ENCODE measurements at regions not wholly inside any gene's neighbourhood (a gene's known extent, or its start where the extent isn't known, plus 50 kb on each side); places are given as distances from the start of the nearest gene placed in this dataset.

DNA sequence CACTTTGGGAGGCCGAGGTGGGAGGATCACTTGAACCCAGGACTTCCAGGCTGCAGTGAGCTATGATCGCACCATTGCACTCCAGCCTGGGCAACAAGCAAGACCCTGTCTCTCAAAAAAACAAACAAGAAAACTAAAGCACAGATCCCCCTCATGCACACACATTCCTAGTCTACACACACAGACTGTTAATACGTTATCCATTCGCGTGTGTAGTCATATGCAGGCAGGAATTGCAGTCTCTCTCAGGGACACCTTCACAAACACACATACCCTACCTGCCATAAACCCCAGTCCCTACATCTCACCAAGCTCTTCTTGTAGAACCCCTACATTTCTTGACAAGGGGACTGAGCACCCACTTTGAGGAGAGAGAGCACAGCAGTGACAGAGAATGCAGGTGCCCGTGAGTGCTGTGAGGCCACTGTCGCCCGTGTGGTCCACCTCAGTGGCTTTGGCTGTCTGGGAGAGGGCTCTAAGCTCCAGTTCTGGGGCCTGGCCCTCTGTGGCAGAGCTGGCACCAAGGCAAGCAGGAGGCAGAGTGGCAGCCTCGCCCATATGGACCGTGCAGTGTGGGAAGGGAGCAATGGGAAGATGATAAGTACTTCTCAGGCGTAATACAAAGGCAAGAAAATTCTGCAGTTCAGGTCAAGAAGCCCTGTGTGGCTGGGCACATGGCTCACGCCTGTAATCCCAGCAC is 59.0 kb upstream of the RPH3AL start:
- DNase-seq (ENCODE audit: low read depth): no peak
- Histone ChIP-seq H3K27me3 (ENCODE audit: control insufficient read depth, insufficient read depth, low read length) (no peaks in the 10 kb centered on the region), H3K4me3 (ENCODE audit: low read depth, low read length) (no peak overlapping the region), H3K36me3 (ENCODE audit: control insufficient read depth, insufficient read depth, low read length) (no peaks in the 10 kb centered on the region)
- no peak for FAIRE-seq
- TF ChIP-seq, protein P1, sequence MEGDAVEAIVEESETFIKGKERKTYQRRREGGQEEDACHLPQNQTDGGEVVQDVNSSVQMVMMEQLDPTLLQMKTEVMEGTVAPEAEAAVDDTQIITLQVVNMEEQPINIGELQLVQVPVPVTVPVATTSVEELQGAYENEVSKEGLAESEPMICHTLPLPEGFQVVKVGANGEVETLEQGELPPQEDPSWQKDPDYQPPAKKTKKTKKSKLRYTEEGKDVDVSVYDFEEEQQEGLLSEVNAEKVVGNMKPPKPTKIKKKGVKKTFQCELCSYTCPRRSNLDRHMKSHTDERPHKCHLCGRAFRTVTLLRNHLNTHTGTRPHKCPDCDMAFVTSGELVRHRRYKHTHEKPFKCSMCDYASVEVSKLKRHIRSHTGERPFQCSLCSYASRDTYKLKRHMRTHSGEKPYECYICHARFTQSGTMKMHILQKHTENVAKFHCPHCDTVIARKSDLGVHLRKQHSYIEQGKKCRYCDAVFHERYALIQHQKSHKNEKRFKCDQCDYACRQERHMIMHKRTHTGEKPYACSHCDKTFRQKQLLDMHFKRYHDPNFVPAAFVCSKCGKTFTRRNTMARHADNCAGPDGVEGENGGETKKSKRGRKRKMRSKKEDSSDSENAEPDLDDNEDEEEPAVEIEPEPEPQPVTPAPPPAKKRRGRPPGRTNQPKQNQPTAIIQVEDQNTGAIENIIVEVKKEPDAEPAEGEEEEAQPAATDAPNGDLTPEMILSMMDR (IDR thresholded peaks at IDR 0.05; ENCODE audit: insufficient read depth, low read length, severe bottlenecking): no peak

DNA sequence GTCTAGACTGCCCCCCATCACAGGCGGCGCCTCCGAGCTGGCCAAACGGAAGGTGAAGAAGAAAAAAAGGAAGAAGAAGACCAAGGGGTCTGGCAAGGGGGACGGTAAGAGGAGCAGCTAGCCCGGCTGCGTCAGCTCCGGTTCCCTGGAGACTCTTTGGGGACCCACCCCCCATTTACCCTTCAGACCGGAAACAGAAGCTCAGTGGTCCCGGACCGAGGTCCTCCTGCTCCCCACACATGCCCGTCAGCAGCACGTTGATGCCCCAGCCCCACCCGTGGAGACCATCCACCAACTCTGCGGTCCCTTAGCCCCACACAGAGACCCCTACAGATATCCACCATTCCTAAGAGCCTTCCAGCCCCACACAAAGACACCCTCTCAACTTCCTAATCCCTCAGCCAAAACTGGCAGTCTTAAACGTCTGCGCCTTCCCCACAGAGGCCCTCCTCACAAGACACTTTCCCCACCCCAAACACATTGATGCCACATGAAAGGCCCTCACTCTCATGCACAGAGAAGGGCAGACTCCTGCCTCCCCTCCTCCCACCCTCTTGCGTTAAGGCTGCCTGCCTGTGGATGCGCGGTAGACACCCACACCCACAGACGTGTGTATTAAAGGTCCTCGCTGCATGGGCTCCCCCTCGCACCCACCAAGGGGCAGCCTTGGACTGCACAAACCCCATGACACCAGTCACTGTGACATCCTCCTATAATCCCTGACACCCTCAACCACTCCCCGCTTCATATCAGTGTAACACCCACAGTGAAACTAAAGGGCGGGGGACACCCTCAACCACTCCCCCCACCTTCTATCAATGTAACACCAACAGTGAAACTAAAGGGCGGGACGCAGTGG is 58.2 kb upstream of the RPH3AL start:
- no peaks in the 10 kb centered on the region for H3K36me3 ChIP-seq (ENCODE audit: control insufficient read depth, insufficient read depth, low read length)
- FAIRE-seq: no peak
- H3K27me3 ChIP-seq (ENCODE audit: control insufficient read depth, insufficient read depth, low read length): no peaks in the 10 kb centered on the region
- DNase-seq (ENCODE audit: low read depth): no peak
- H3K4me3 ChIP-seq (ENCODE audit: low read depth, low read length): peak overlapping the region; percentile 84
- TF ChIP-seq, protein P1 (IDR thresholded peaks at IDR 0.05; ENCODE audit: insufficient read depth, low read length, severe bottlenecking): no peak

DNA sequence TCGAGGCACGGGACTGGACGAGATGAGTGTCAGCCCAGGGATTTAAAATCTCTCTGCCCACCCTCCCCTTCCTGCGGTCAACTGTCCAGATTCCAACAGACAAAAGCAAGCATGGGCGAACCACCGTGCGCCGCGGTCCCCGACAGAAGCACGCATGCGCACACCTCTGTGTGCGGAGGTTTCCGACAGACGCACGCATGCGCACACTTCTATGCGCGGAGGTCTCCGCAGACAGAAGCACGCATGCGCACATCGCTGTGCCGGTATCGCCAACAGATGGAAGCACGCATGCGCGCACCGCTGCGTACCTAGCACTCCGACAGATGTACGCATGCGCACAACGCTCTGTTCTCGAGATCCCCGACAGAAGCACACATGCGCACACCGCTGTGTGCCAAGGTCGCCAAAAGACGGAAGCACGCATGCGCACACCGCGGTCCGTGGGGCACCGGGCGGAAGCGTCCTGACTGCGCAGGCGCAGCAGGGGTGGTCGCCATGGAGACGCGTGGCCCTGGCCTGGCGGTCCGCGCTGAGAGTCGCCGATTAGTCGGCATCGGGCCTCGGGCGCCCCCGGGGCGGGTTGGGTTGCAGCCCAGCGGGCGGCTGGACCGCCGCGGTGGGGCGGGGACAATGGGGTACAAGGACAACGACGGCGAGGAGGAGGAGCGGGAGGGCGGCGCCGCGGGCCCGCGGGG is 57.4 kb upstream of the RPH3AL start:
- DNase-seq (ENCODE audit: low read depth) (peak; percentile 99), FAIRE-seq (peak; percentile 100)
- Histone ChIP-seq H3K36me3 (ENCODE audit: control insufficient read depth, insufficient read depth, low read length) (no peaks in the 10 kb centered on the region), H3K27me3 (ENCODE audit: control insufficient read depth, insufficient read depth, low read length) (no peaks in the 10 kb centered on the region), H3K4me3 (ENCODE audit: low read depth, low read length) (peak overlapping the region; percentile 84)
- TF ChIP-seq, protein P1 (IDR thresholded peaks at IDR 0.05; ENCODE audit: insufficient read depth, low read length, severe bottlenecking): no peak

DNA sequence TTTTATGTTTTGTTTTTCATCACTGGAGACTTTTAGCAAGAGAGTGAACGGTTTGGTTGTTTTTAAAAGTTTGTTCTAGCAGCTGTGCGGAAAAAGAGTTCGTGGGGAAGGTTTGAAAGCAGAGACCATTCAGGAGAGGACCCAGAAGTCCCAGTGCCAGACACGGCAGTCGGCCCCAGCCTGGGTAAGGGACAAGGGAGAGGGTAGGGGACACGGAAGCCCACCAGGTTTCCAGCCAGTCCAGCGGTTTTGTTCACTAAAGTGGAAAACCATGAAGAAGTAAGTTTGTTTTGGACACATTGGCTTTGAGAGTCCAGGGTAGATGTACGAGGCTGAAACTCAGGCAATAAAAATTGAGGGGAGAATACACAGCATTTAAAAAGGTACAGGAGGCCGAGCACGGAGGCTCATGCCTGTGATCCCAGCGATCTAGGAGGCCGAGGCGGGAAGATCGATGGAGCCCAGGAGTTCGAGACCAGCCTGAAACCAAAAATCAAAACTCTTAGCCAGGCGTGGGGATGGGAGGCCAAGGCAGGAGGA is 56.8 kb upstream of the RPH3AL start:
- H3K4me3 ChIP-seq (ENCODE audit: low read depth, low read length): peak overlapping the region; percentile 84
- H3K36me3 ChIP-seq (ENCODE audit: control insufficient read depth, insufficient read depth, low read length): no peaks in the 10 kb centered on the region
- TF ChIP-seq, protein P1 (IDR thresholded peaks at IDR 0.05; ENCODE audit: insufficient read depth, low read length, severe bottlenecking): no peak
- no peaks in the 10 kb centered on the region for H3K27me3 ChIP-seq (ENCODE audit: control insufficient read depth, insufficient read depth, low read length)
- no peak for DNase-seq (ENCODE audit: low read depth)
- no peak for FAIRE-seq

DNA sequence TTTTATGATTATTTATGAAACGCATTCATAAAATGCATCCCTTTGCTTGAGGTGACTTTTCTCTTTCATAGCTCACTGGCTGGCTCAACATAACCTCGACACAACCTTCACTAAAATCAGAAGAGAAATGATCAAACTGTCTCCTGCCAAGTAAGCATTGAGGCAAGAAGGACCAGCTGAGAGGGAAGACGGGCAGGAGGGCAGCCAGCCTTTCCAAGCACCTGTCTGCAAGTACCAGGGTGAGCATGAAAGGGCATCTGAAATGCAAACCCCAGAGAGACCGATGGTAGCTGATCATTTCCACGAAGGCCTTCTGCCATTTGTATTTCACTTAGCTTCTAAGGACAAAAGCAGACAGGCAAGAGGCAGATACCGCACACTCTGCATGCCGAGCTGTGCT is 52.1 kb upstream of the RPH3AL start:
- FAIRE-seq (no peak), DNase-seq (ENCODE audit: low read depth) (no peak)
- TF ChIP-seq, protein P1 (IDR thresholded peaks at IDR 0.05; ENCODE audit: insufficient read depth, low read length, severe bottlenecking): no peak
- no peaks in the 10 kb centered on the region for H3K36me3 ChIP-seq (ENCODE audit: control insufficient read depth, insufficient read depth, low read length)
- H3K27me3 ChIP-seq (ENCODE audit: control insufficient read depth, insufficient read depth, low read length): no peaks in the 10 kb centered on the region
- H3K4me3 ChIP-seq (ENCODE audit: low read depth, low read length): no peak overlapping the region

All from bronchial epithelial cell (primary cell).